ENCODE measurements at regions not wholly inside any gene's neighbourhood (a gene's known extent, or its start where the extent isn't known, plus 50 kb on each side); places are given as distances from the start of the nearest gene placed in this dataset.

- 73 to 83% methylated on average over 2 to 4 of the region's 4 CpGs for WGBS, 2 experiments (ENCODE audit: insufficient coverage in 1 of 2, insufficient read length in 1 of 2)
- Mint-ChIP-seq H3K27ac (no peak overlapping the region), H3K36me3 (ENCODE audit: low read depth) (peaks cover 2% of the 10 kb centered on the region), H3K9me3 (peaks cover 4% of the 10 kb centered on the region), H3K4me3 (no peak overlapping the region), H3K4me1 (peaks cover 68% of the 10 kb centered on the region), H3K27me3 (ENCODE audit: insufficient read depth) (no peaks in the 10 kb centered on the region)
- no peak overlapping the region for H3K9ac ChIP-seq (ENCODE audit: extremely low read depth, low read length, poor library complexity, severe bottlenecking)
- TF ChIP-seq CTCF (conservative IDR thresholded peaks at IDR 0.05): no peak
- H3K36me3 ChIP-seq (ENCODE audit: control insufficient read depth, insufficient read depth, low read length): no peaks in the 10 kb centered on the region
- H3K27me3 ChIP-seq (ENCODE audit: control insufficient read depth, insufficient read depth, low read length, poor library complexity, severe bottlenecking): no peaks in the 10 kb centered on the region
- no peaks in the 10 kb centered on the region for H3K9me3 ChIP-seq (ENCODE audit: control insufficient read depth, low read length)
- no peak overlapping the region for H3K27ac ChIP-seq (ENCODE audit: low read depth, low read length)
- H3K4me1 ChIP-seq (ENCODE audit: control insufficient read depth, insufficient read depth, low read length): peaks cover 8% of the 10 kb centered on the region
- DNase-seq: no peak
- no peak overlapping the region for H3K4me3 ChIP-seq (ENCODE audit: low read length)
These were observed 81.9 kb upstream of the TGFBR2 start for GRCh38 chr3:30524357-30525040.

- Histone ChIP-seq H3K4me1 (ENCODE audit: control insufficient read depth, insufficient read depth, low read length) (peaks cover 8% of the 10 kb centered on the region), H3K9ac (ENCODE audit: extremely low read depth, low read length, poor library complexity, severe bottlenecking) (no peak overlapping the region), H3K27ac (ENCODE audit: low read depth, low read length) (no peak overlapping the region), H3K9me3 (ENCODE audit: control insufficient read depth, low read length) (no peaks in the 10 kb centered on the region), H3K36me3 (ENCODE audit: control insufficient read depth, insufficient read depth, low read length) (no peaks in the 10 kb centered on the region), H3K4me3 (ENCODE audit: low read length) (no peak overlapping the region), H3K27me3 (ENCODE audit: control insufficient read depth, insufficient read depth, low read length, poor library complexity, severe bottlenecking) (no peaks in the 10 kb centered on the region)
- no peak overlapping the region for H3K27ac Mint-ChIP-seq
- DNase-seq: no peak
- no peak overlapping the region for H3K4me3 Mint-ChIP-seq
- TF ChIP-seq CTCF (conservative IDR thresholded peaks at IDR 0.05): no peak
- peaks cover 60% of the 10 kb centered on the region for H3K4me1 Mint-ChIP-seq
- H3K9me3 Mint-ChIP-seq: peaks cover 4% of the 10 kb centered on the region
- peaks cover 2% of the 10 kb centered on the region for H3K36me3 Mint-ChIP-seq (ENCODE audit: low read depth)
- H3K27me3 Mint-ChIP-seq (ENCODE audit: insufficient read depth): no peaks in the 10 kb centered on the region
- 86 to 100% methylated on average over 1 of the region's 1 CpG for WGBS, 2 experiments (ENCODE audit: insufficient coverage in 1 of 2, insufficient read length in 1 of 2)
These were observed 80.4 kb upstream of the TGFBR2 start for GRCh38 chr3:30526031-30526430.

- H3K9me3 ChIP-seq (ENCODE audit: control insufficient read depth, low read length): no peaks in the 10 kb centered on the region
- no peak overlapping the region for H3K9ac ChIP-seq (ENCODE audit: extremely low read depth, low read length, poor library complexity, severe bottlenecking)
- H3K27me3 ChIP-seq (ENCODE audit: control insufficient read depth, insufficient read depth, low read length, poor library complexity, severe bottlenecking): no peaks in the 10 kb centered on the region
- TF ChIP-seq CTCF (conservative IDR thresholded peaks at IDR 0.05): no peak
- Mint-ChIP-seq H3K27ac (no peak overlapping the region), H3K27me3 (ENCODE audit: insufficient read depth) (no peaks in the 10 kb centered on the region), H3K36me3 (ENCODE audit: low read depth) (peaks cover 2% of the 10 kb centered on the region), H3K4me1 (peaks cover 51% of the 10 kb centered on the region), H3K9me3 (peaks cover 4% of the 10 kb centered on the region), H3K4me3 (no peak overlapping the region)
- WGBS, 2 experiments (ENCODE audit: insufficient coverage in 1 of 2, insufficient read length in 1 of 2): 96 to 98% methylated on average over 5 to 6 of the region's 6 CpGs
- peaks cover 8% of the 10 kb centered on the region for H3K4me1 ChIP-seq (ENCODE audit: control insufficient read depth, insufficient read depth, low read length)
- H3K4me3 ChIP-seq (ENCODE audit: low read length): no peak overlapping the region
- no peak overlapping the region for H3K27ac ChIP-seq (ENCODE audit: low read depth, low read length)
- H3K36me3 ChIP-seq (ENCODE audit: control insufficient read depth, insufficient read depth, low read length): no peaks in the 10 kb centered on the region
- no peak for DNase-seq
These were observed 79.2 kb upstream of the TGFBR2 start for GRCh38 chr3:30527186-30527585.

Measured in endodermal cell (in vitro differentiated cells).